Endothelial cell of umbilical vein (primary cell): ENCODE measurements at regions not wholly inside any gene's neighbourhood (a gene's known extent, or its start where the extent isn't known, plus 50 kb on each side); places are given as distances from the start of the nearest gene placed in this dataset.

ENCODE experiments used
- CTCF ChIP-seq, 2 donors: IDR thresholded peaks; 1 replicate in 1 of 2; 2 replicates in 1 of 2; pipeline ENCODE4 v1.5.1; 2011; ENCODE audit warnings: low read length in 2 of 2, mild to moderate bottlenecking in 2 of 2, moderate library complexity in 2 of 2, control low read depth in 1 of 2, inconsistent platforms in 1 of 2, low read depth in 1 of 2; ENCODE audit not compliant: insufficient read depth in 1 of 2; ENCODE audit errors: extremely low read depth in 1 of 2
- JUN ChIP-seq: IDR thresholded peaks from 2 replicates; pipeline ENCODE4 v1.6.1; 2011; ENCODE audit warnings: borderline replicate concordance, low read depth; ENCODE audit not compliant: insufficient read length, insufficient read depth
- MYC ChIP-seq: IDR thresholded peaks from one replicate; pipeline ENCODE4 v1.6.1; 2011; ENCODE audit warnings: mild to moderate bottlenecking, low read depth, low read length
- POLR2A ChIP-seq: IDR thresholded peaks from 2 replicates; pipeline ENCODE4 v1.6.1; 2012; ENCODE audit warnings: low read depth, mild to moderate bottlenecking, control low read depth, low read length

GRCh38 chr22:49140911-49141665 lies 686.6 kb downstream of the BRD1 start:
- TF ChIP-seq JUN (no peak), CTCF (IDR thresholded peaks at IDR 0.05; ENCODE audit: extremely low read depth in 1 of 2, insufficient read depth in 1 of 2, low read depth in 1 of 2, low read length in 2 of 2) (no peak), POLR2A (no peak), MYC (no peak)
